ENCODE measurements at regions not wholly inside any gene's neighbourhood (a gene's known extent, or its start where the extent isn't known, plus 50 kb on each side); places are given as distances from the start of the nearest gene placed in this dataset.

DNA sequence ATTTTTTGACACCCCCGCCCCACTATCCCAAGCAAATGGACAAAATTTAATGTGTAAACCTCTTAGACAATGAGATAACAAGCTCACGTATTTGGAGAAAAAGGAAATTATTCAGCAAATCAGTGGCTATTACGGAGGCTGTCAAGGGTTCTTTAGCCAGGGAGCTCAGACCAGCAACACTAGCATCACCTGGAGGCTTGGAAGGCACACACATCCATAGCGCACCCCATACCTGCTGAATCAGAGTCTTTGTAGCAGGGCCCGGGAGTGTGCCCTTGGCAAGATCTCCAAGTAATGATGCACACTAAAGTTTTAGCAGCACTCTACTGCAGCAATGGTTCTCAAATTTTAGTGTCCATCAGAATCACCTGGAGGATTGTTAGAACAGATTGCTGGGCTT lies 223.2 kb upstream of the BTBD3 start:
- no peak overlapping the region for H3K4me3 ChIP-seq (replicated peaks; ENCODE audit: low read depth, low read length)
- H3K27me3 ChIP-seq (replicated peaks; ENCODE audit: control insufficient read depth, insufficient read depth, low read length) = no peaks in the 10 kb centered on the region
- DNase-seq (ENCODE audit: extremely low read depth, insufficient read length) = no peak
- no peaks in the 10 kb centered on the region for H3K36me3 ChIP-seq (ENCODE audit: control insufficient read depth, insufficient read depth, low read length)
- TF ChIP-seq, protein P1, sequence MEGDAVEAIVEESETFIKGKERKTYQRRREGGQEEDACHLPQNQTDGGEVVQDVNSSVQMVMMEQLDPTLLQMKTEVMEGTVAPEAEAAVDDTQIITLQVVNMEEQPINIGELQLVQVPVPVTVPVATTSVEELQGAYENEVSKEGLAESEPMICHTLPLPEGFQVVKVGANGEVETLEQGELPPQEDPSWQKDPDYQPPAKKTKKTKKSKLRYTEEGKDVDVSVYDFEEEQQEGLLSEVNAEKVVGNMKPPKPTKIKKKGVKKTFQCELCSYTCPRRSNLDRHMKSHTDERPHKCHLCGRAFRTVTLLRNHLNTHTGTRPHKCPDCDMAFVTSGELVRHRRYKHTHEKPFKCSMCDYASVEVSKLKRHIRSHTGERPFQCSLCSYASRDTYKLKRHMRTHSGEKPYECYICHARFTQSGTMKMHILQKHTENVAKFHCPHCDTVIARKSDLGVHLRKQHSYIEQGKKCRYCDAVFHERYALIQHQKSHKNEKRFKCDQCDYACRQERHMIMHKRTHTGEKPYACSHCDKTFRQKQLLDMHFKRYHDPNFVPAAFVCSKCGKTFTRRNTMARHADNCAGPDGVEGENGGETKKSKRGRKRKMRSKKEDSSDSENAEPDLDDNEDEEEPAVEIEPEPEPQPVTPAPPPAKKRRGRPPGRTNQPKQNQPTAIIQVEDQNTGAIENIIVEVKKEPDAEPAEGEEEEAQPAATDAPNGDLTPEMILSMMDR (IDR thresholded peaks at IDR 0.05; ENCODE audit: insufficient read depth, low read length, poor library complexity, severe bottlenecking) = no peak

DNA sequence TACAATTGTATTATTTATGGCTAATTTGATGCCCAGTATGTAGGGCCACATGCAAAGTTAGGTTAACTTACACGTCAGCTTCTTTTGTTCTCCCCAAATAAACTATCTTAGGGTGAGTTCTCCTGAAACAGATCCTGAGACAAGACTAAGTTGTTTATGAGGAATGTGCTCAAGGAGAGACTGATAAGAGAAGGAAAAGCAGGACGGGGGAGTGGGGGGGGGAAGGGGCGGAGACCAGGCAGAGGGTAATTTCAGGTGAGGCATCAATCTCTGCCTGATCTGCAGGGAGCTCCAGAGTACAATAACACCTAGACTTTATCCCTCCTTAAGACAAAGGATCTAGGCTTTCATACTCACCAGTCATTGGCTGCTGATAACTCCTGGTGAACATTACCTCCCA lies 220.6 kb upstream of the BTBD3 start:
- no peak for DNase-seq (ENCODE audit: extremely low read depth, insufficient read length)
- no peak overlapping the region for H3K4me3 ChIP-seq (replicated peaks; ENCODE audit: low read depth, low read length)
- TF ChIP-seq, protein P1 (IDR thresholded peaks at IDR 0.05; ENCODE audit: insufficient read depth, low read length, poor library complexity, severe bottlenecking) = no peak
- no peaks in the 10 kb centered on the region for H3K36me3 ChIP-seq (ENCODE audit: control insufficient read depth, insufficient read depth, low read length)
- H3K27me3 ChIP-seq (replicated peaks; ENCODE audit: control insufficient read depth, insufficient read depth, low read length) = no peaks in the 10 kb centered on the region

GRCh38 chr20:11697646-11698045 lies 220.0 kb upstream of the BTBD3 start:
- no peak for DNase-seq (ENCODE audit: extremely low read depth, insufficient read length)
- Histone ChIP-seq H3K27me3 (replicated peaks; ENCODE audit: control insufficient read depth, insufficient read depth, low read length) (no peaks in the 10 kb centered on the region), H3K36me3 (ENCODE audit: control insufficient read depth, insufficient read depth, low read length) (no peaks in the 10 kb centered on the region), H3K4me3 (replicated peaks; ENCODE audit: low read depth, low read length) (no peak overlapping the region)
- TF ChIP-seq, protein P1 (IDR thresholded peaks at IDR 0.05; ENCODE audit: insufficient read depth, low read length, poor library complexity, severe bottlenecking) = no peak

DNA sequence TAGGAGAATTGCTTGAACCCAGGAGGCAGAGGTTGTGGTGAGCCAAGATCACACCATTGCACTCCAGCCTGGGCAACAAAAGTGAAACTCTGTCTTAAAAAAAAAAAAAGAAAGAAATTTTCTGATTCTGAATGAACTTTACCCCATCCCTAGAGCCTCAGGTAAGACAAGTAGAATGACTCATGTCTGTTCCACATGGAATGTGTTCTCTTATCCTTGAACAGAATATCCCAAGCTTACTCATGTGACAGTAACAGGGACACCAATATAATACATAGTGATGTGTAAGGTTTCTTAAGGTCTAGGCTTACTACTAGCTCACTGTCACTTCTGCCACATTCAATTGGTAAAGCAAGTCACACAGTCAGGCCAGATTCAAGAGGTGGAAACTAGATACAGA lies 219.6 kb upstream of the BTBD3 start:
- no peaks in the 10 kb centered on the region for H3K36me3 ChIP-seq (ENCODE audit: control insufficient read depth, insufficient read depth, low read length)
- no peak overlapping the region for H3K4me3 ChIP-seq (replicated peaks; ENCODE audit: low read depth, low read length)
- TF ChIP-seq, protein P1 (IDR thresholded peaks at IDR 0.05; ENCODE audit: insufficient read depth, low read length, poor library complexity, severe bottlenecking) = no peak
- no peak for DNase-seq (ENCODE audit: extremely low read depth, insufficient read length)
- H3K27me3 ChIP-seq (replicated peaks; ENCODE audit: control insufficient read depth, insufficient read depth, low read length) = no peaks in the 10 kb centered on the region

- DNase-seq (ENCODE audit: extremely low read depth, insufficient read length) = no peak
- Histone ChIP-seq H3K27me3 (replicated peaks; ENCODE audit: control insufficient read depth, insufficient read depth, low read length) (no peaks in the 10 kb centered on the region), H3K36me3 (ENCODE audit: control insufficient read depth, insufficient read depth, low read length) (no peaks in the 10 kb centered on the region), H3K4me3 (replicated peaks; ENCODE audit: low read depth, low read length) (no peak overlapping the region)
- TF ChIP-seq, protein P1 (IDR thresholded peaks at IDR 0.05; ENCODE audit: insufficient read depth, low read length, poor library complexity, severe bottlenecking) = no peak
These were observed 216.9 kb upstream of the BTBD3 start for GRCh38 chr20:11700831-11701230.
